Spinal cord (tissue), 9 donors: ENCODE measurements at regions not wholly inside any gene's neighbourhood (a gene's known extent, or its start where the extent isn't known, plus 50 kb on each side); places are given as distances from the start of the nearest gene placed in this dataset.
"Not testable (repeated sequence)": the region's sequence is repeated elsewhere in the genome, so short reads cannot be mapped to it uniquely, and the experiment has no call there.

Experiments used
- DNase-seq, 6 donors: peaks; one replicate each; pipeline versions ENCODE4 v3.0.0 to v3.0.0-alpha.2; 2013 to 2015; ENCODE audit warnings: low spot score in 6 of 6, low read depth in 4 of 6
- H3K27ac ChIP-seq: one replicate; pipeline ENCODE4 v1.5.1; 2013; ENCODE audit warnings: low read depth, low read length, control low read depth
- H3K27me3 ChIP-seq: one replicate; pipeline ENCODE4 v1.6.1; 2013; ENCODE audit warnings: low read length; ENCODE audit not compliant: control insufficient read depth, insufficient read depth
- H3K36me3 ChIP-seq: one replicate; pipeline ENCODE4 v1.6.1; 2013; ENCODE audit warnings: low read length; ENCODE audit not compliant: control insufficient read depth, insufficient read depth
- H3K4me1 ChIP-seq: one replicate; pipeline ENCODE4 v1.6.1; 2013; ENCODE audit warnings: low read length; ENCODE audit not compliant: control insufficient read depth, insufficient read depth
- H3K4me3 ChIP-seq: one replicate; pipeline ENCODE4 v1.5.1; 2013; ENCODE audit warnings: low read depth, low read length, control low read depth
- H3K9me3 ChIP-seq: one replicate; pipeline ENCODE4 v1.6.1; 2013; ENCODE audit warnings: low read length; ENCODE audit not compliant: control insufficient read depth, insufficient read depth
- WGBS: methylation state at CpG from one replicate; pipeline ENCODE4 v1.1.5; 2013; ENCODE audit warnings: missing lambda C conversion rate; ENCODE audit not compliant: insufficient coverage; 5-methylcytosine and 5-hydroxymethylcytosine counted together
- donor health status: healthy.

GRCh38 chr4:187715466-187715865, 280.1 kb upstream of the ZFP42 start:
- no peaks in the 10 kb centered on the region for H3K4me1 ChIP-seq
- H3K4me3 ChIP-seq: no peak overlapping the region
- no peaks in the 10 kb centered on the region for H3K36me3 ChIP-seq
- no peaks in the 10 kb centered on the region for H3K9me3 ChIP-seq
- H3K27ac ChIP-seq: no peak overlapping the region
- H3K27me3 ChIP-seq: no peaks in the 10 kb centered on the region
- DNase-seq: no peak

- WGBS: 64% methylated on average over 3 of the region's 5 CpGs
- Histone ChIP-seq H3K4me3 (no peak overlapping the region), H3K4me1 (no peaks in the 10 kb centered on the region), H3K9me3 (no peaks in the 10 kb centered on the region), H3K36me3 (no peaks in the 10 kb centered on the region), H3K27ac (no peak overlapping the region), H3K27me3 (no peaks in the 10 kb centered on the region)
- no peak for DNase-seq
These were observed 271.1 kb upstream of the ZFP42 start for GRCh38 chr4:187724456-187724855.

GRCh38 chr4:187726485-187726884, 269.1 kb upstream of the ZFP42 start:
- DNase-seq: no peak
- H3K27ac ChIP-seq: no peak overlapping the region
- H3K9me3 ChIP-seq: peaks cover 3% of the 10 kb centered on the region
- 86% methylated on average over 3 of the region's 6 CpGs for WGBS
- H3K4me3 ChIP-seq: no peak overlapping the region
- H3K27me3 ChIP-seq: no peaks in the 10 kb centered on the region
- no peaks in the 10 kb centered on the region for H3K36me3 ChIP-seq
- no peaks in the 10 kb centered on the region for H3K4me1 ChIP-seq

- Histone ChIP-seq H3K27me3 (no peaks in the 10 kb centered on the region), H3K4me1 (no peaks in the 10 kb centered on the region), H3K36me3 (no peaks in the 10 kb centered on the region), H3K27ac (no peak overlapping the region), H3K4me3 (no peak overlapping the region), H3K9me3 (peaks cover 3% of the 10 kb centered on the region)
- no CpG with 5 or more reads among the region's 3 CpGs for WGBS
- no peak for DNase-seq
These were observed 263.0 kb upstream of the ZFP42 start for GRCh38 chr4:187732524-187732923.

GRCh38 chr4:187739771-187740170, 255.8 kb upstream of the ZFP42 start:
- Histone ChIP-seq H3K27ac (no peak overlapping the region), H3K4me1 (no peaks in the 10 kb centered on the region), H3K36me3 (no peaks in the 10 kb centered on the region), H3K4me3 (no peak overlapping the region), H3K9me3 (peaks cover 8% of the 10 kb centered on the region), H3K27me3 (no peaks in the 10 kb centered on the region)
- no peak for DNase-seq
- no CpG with 5 or more reads among the region's 1 CpG for WGBS

- Histone ChIP-seq H3K9me3 (no peaks in the 10 kb centered on the region), H3K4me1 (no peaks in the 10 kb centered on the region), H3K36me3 (no peaks in the 10 kb centered on the region), H3K27ac (no peak overlapping the region), H3K4me3 (no peak overlapping the region), H3K27me3 (no peaks in the 10 kb centered on the region)
- 93% methylated on average over 3 of the region's 10 CpGs for WGBS
- DNase-seq: no peak
These were observed 250.7 kb upstream of the ZFP42 start for GRCh38 chr4:187744911-187745310.

GRCh38 chr4:187750652-187751051, 244.9 kb upstream of the ZFP42 start:
- not testable (repeated sequence) for H3K36me3 ChIP-seq, H3K27ac ChIP-seq, H3K4me1 ChIP-seq, DNase-seq, H3K4me3 ChIP-seq, H3K27me3 ChIP-seq, H3K9me3 ChIP-seq
- WGBS: 100% methylated on average over 1 of the region's 1 CpG

- H3K9me3 ChIP-seq: no peaks in the 10 kb centered on the region
- WGBS: 100% methylated on average over 1 of the region's 3 CpGs
- no peak overlapping the region for H3K27ac ChIP-seq
- H3K4me1 ChIP-seq: no peaks in the 10 kb centered on the region
- H3K36me3 ChIP-seq: no peaks in the 10 kb centered on the region
- no peak for DNase-seq
- no peak overlapping the region for H3K4me3 ChIP-seq
- no peaks in the 10 kb centered on the region for H3K27me3 ChIP-seq
These were observed 228.4 kb upstream of the ZFP42 start for GRCh38 chr4:187767158-187767557.

- H3K4me3 ChIP-seq: no peak overlapping the region
- DNase-seq: no peak
These were observed 227.9 kb upstream of the ZFP42 start for GRCh38 chr4:187767687-187768086.

GRCh38 chr4:187770345-187770744, 225.2 kb upstream of the ZFP42 start:
- 95% methylated on average over 8 of the region's 8 CpGs for WGBS
- Histone ChIP-seq H3K27me3 (no peaks in the 10 kb centered on the region), H3K9me3 (no peaks in the 10 kb centered on the region), H3K4me3 (no peak overlapping the region), H3K4me1 (no peaks in the 10 kb centered on the region), H3K36me3 (no peaks in the 10 kb centered on the region), H3K27ac (no peak overlapping the region)
- DNase-seq: no peak

More at GRCh38 chr4:187767687-187768086, 227.9 kb upstream of the ZFP42 start:
- H3K27ac ChIP-seq: no peak overlapping the region
- H3K27me3 ChIP-seq: no peaks in the 10 kb centered on the region
- no peaks in the 10 kb centered on the region for H3K4me1 ChIP-seq
- H3K9me3 ChIP-seq: no peaks in the 10 kb centered on the region
- H3K36me3 ChIP-seq: no peaks in the 10 kb centered on the region
